ENCODE measurements at regions not wholly inside any gene's neighbourhood (a gene's known extent, or its start where the extent isn't known, plus 50 kb on each side); places are given as distances from the start of the nearest gene placed in this dataset.

GRCh38 chr9:129343424-129344375, 165.6 kb upstream of the IER5L start:
- H3K9ac ChIP-seq (ENCODE audit: low read depth, low read length) = no peak overlapping the region
- peaks cover 23% of the 10 kb centered on the region; the same call in 1 of the 2 replicates for H3K4me1 ChIP-seq (ENCODE audit: insufficient read depth, low read length)

GRCh38 chr9:129342591-129343423, 164.7 kb upstream of the IER5L start:
- no peak overlapping the region for H3K9ac ChIP-seq (ENCODE audit: low read depth, low read length)
- no peaks in the 10 kb centered on the region for H3K9me3 ChIP-seq (ENCODE audit: control insufficient read depth, insufficient read depth, low read length)
- H3K4me1 ChIP-seq (ENCODE audit: insufficient read depth, low read length) = peaks cover 24% of the 10 kb centered on the region; the same call in 1 of the 2 replicates
- no peaks in the 10 kb centered on the region for H3K36me3 ChIP-seq (ENCODE audit: insufficient read depth, low read length)

More at GRCh38 chr9:129343424-129344375, 165.6 kb upstream of the IER5L start:
- H3K36me3 ChIP-seq (ENCODE audit: insufficient read depth, low read length) = no peaks in the 10 kb centered on the region
- no peaks in the 10 kb centered on the region for H3K9me3 ChIP-seq (ENCODE audit: control insufficient read depth, insufficient read depth, low read length)

GRCh38 chr9:129341987-129342348, 163.9 kb upstream of the IER5L start:
- peaks cover 24% of the 10 kb centered on the region; the same call in 1 of the 2 replicates for H3K4me1 ChIP-seq (ENCODE audit: insufficient read depth, low read length)
- no peak overlapping the region for H3K9ac ChIP-seq (ENCODE audit: low read depth, low read length)
- H3K36me3 ChIP-seq (ENCODE audit: insufficient read depth, low read length) = no peaks in the 10 kb centered on the region
- no peaks in the 10 kb centered on the region for H3K9me3 ChIP-seq (ENCODE audit: control insufficient read depth, insufficient read depth, low read length)

GRCh38 chr9:129341171-129341986, 163.3 kb upstream of the IER5L start:
- Histone ChIP-seq H3K9me3 (ENCODE audit: control insufficient read depth, insufficient read depth, low read length) (no peaks in the 10 kb centered on the region), H3K9ac (ENCODE audit: low read depth, low read length) (no peak overlapping the region), H3K4me1 (ENCODE audit: insufficient read depth, low read length) (peaks cover 24% of the 10 kb centered on the region; the same call in 1 of the 2 replicates), H3K36me3 (ENCODE audit: insufficient read depth, low read length) (no peaks in the 10 kb centered on the region)

- Histone ChIP-seq H3K9ac (ENCODE audit: low read depth, low read length) (no peak overlapping the region), H3K9me3 (ENCODE audit: control insufficient read depth, insufficient read depth, low read length) (no peaks in the 10 kb centered on the region), H3K36me3 (ENCODE audit: insufficient read depth, low read length) (no peaks in the 10 kb centered on the region), H3K4me1 (ENCODE audit: insufficient read depth, low read length) (peaks cover 32% of the 10 kb centered on the region)
These were observed 162.5 kb upstream of the IER5L start for GRCh38 chr9:129340427-129341170.

- Histone ChIP-seq H3K36me3 (ENCODE audit: insufficient read depth, low read length) (no peaks in the 10 kb centered on the region), H3K9ac (ENCODE audit: low read depth, low read length) (no peak overlapping the region), H3K9me3 (ENCODE audit: control insufficient read depth, insufficient read depth, low read length) (no peaks in the 10 kb centered on the region), H3K4me1 (ENCODE audit: insufficient read depth, low read length) (peaks cover 42% of the 10 kb centered on the region)
These were observed 161.6 kb upstream of the IER5L start for GRCh38 chr9:129339539-129340157.

GRCh38 chr9:129338724-129339430, 160.8 kb upstream of the IER5L start:
- no peaks in the 10 kb centered on the region for H3K9me3 ChIP-seq (ENCODE audit: control insufficient read depth, insufficient read depth, low read length)
- no peaks in the 10 kb centered on the region for H3K36me3 ChIP-seq (ENCODE audit: insufficient read depth, low read length)
- peaks cover 41% of the 10 kb centered on the region for H3K4me1 ChIP-seq (ENCODE audit: insufficient read depth, low read length)
- H3K9ac ChIP-seq (ENCODE audit: low read depth, low read length) = no peak overlapping the region

- peaks cover 41% of the 10 kb centered on the region for H3K4me1 ChIP-seq (ENCODE audit: insufficient read depth, low read length)
- no peaks in the 10 kb centered on the region for H3K36me3 ChIP-seq (ENCODE audit: insufficient read depth, low read length)
- peak overlapping the region; percentile 52; the same call in 1 of the 2 replicates for H3K9ac ChIP-seq (ENCODE audit: low read depth, low read length)
- H3K9me3 ChIP-seq (ENCODE audit: control insufficient read depth, insufficient read depth, low read length) = no peaks in the 10 kb centered on the region
These were observed 159.5 kb upstream of the IER5L start for GRCh38 chr9:129337336-129338140.

- Histone ChIP-seq H3K9ac (ENCODE audit: low read depth, low read length) (peak overlapping the region; percentile 55), H3K36me3 (ENCODE audit: insufficient read depth, low read length) (no peaks in the 10 kb centered on the region), H3K4me1 (ENCODE audit: insufficient read depth, low read length) (peaks cover 41% of the 10 kb centered on the region), H3K9me3 (ENCODE audit: control insufficient read depth, insufficient read depth, low read length) (no peaks in the 10 kb centered on the region)
These were observed 158.7 kb upstream of the IER5L start for GRCh38 chr9:129336601-129337331.

- Histone ChIP-seq H3K9ac (ENCODE audit: low read depth, low read length) (peak overlapping the region; percentile 55), H3K4me1 (ENCODE audit: insufficient read depth, low read length) (peaks cover 41% of the 10 kb centered on the region), H3K36me3 (ENCODE audit: insufficient read depth, low read length) (no peaks in the 10 kb centered on the region), H3K9me3 (ENCODE audit: control insufficient read depth, insufficient read depth, low read length) (no peaks in the 10 kb centered on the region)
These were observed 158.1 kb upstream of the IER5L start for GRCh38 chr9:129336130-129336528.

GRCh38 chr9:129335464-129336129, 157.5 kb upstream of the IER5L start:
- peaks cover 35% of the 10 kb centered on the region for H3K4me1 ChIP-seq (ENCODE audit: insufficient read depth, low read length)
- H3K36me3 ChIP-seq (ENCODE audit: insufficient read depth, low read length) = no peaks in the 10 kb centered on the region
- H3K9ac ChIP-seq (ENCODE audit: low read depth, low read length) = no peak overlapping the region
- H3K9me3 ChIP-seq (ENCODE audit: control insufficient read depth, insufficient read depth, low read length) = no peaks in the 10 kb centered on the region

All from ES-I3 (cell line).